GM19438 (cell line): ENCODE measurements at regions not wholly inside any gene's neighbourhood (a gene's known extent, or its start where the extent isn't known, plus 50 kb on each side); places are given as distances from the start of the nearest gene placed in this dataset.
"Not testable (repeated sequence)": the region's sequence is repeated elsewhere in the genome, so short reads cannot be mapped to it uniquely, and the experiment has no call there.

Experiments used
- ATAC-seq: cut with Tn5 transposase; IDR thresholded peaks from one replicate; pipeline ENCODE4 v1.9.1; 2021; ENCODE audit warnings: low read depth; ENCODE audit not compliant: unreplicated experiment

- ATAC-seq = no peak
Observed at GRCh38 chr4:138636781-138637180, 378.8 kb upstream of the NOCT start.

DNA sequence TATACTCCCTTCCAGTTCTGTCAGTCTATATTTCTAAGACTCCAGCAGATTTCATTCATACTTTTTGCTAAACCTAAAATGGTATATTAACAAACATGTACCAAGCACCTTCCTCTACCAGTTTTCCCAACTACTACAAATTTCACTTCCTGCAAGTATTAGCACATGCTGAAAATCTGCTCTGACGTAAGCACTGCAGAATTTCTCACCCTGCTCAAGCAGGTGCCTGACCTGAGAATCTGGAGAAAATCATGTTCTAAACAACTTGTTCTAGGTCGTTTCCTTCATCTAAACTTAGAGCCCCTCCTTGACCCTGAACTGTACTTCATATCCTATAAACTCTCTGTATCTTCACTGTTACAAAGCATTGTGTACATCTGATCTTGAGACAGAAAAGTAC, 380.7 kb upstream of the NOCT start:
- no peak for ATAC-seq

DNA sequence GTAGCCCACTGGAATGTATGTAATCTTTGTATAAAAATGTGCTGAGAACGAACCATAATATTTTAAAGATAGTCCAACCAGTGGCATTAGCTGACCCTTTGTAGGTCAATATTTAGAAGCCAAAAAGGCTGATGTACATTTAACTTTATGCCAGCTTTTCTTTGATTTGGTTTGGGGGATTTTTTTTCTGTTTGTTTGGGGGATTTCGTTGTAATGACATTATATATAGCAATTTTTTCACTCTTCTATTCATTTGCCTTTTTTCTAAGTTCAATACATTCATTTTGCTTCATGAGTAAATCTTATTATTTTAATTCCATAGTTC, 382.0 kb upstream of the NOCT start:
- no peak for ATAC-seq

DNA sequence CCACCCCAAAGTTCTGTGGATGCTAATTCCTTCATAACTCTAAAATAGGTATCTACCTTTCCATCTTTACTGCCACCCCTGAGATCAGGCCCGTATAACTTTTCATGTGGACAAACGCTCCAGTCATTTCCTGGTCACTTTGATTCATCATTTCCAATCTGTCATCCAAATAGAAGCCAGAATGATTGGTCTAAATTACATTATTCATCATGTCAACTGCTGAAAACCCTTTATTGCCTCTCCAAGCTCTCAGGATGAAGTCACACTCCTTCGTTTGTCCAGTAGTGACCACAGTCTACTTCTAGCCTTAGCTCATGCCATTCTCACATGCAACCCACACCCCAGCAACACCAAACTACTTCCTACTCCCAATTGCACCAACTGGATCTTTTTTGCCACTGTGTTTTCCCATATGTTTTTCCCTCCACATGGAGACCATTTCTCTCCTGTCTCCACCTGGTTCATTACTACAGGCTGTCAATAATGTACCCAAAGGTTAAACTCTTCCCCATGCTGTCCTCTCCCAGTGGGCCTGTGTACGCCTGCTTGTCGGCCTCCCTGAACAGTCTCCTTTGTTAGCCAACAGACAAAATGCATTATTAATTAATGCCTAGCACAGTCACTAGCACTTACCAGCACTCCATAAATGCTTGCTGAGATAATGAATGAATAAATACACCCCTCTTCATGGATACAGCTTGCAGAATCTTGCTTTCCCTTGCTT, 382.6 kb upstream of the NOCT start:
- ATAC-seq = no peak

GRCh38 chr4:138630666-138631065, 384.9 kb upstream of the NOCT start:
- ATAC-seq = no peak

DNA sequence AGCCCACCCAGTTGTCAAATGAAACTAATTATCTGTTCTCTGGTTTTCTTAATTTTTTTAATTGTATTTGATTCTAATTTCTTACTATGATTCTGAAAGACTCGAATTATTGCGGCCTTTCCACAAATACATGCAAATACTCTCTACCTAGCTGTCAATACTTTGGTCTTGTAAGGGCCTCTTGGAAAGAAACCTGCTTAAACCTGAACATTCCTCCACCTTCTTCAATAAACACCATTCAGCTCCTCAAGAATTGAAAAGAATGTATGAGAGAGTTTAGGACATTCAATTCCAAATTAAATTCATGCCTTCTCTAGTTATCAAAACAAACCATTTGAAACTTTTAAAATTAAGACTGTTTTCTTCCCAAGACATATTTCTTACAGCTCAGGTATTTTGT, 385.9 kb upstream of the NOCT start:
- no peak for ATAC-seq

GRCh38 chr4:138627096-138627495, 384.9 kb upstream of the SLC7A11 start:
- ATAC-seq = no peak

DNA sequence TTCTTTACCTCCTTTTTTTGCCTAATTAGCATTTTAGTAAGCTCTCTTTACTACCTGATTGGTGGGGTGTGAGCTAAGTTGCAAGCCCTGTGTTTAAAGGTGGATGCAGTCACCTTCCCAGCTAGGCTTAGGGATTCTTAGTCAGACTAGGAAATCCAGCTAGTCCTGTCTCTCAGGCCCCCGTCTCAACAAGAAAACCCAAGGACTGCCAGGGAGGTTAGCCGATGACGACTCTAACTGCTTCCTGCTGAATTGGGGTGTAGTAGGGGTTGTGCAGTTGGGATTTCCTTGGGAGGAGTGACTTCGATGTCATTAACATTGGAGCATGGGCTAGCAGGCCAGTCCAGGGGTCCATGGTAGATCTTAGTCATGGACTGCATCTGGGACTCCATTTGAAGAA, 380.2 kb upstream of the SLC7A11 start:
- not testable (repeated sequence) for ATAC-seq

GRCh38 chr4:138616775-138617174, 374.6 kb upstream of the SLC7A11 start:
- ATAC-seq = no peak

- no peak for ATAC-seq
Observed at GRCh38 chr4:138614398-138615142, 372.4 kb upstream of the SLC7A11 start.

DNA sequence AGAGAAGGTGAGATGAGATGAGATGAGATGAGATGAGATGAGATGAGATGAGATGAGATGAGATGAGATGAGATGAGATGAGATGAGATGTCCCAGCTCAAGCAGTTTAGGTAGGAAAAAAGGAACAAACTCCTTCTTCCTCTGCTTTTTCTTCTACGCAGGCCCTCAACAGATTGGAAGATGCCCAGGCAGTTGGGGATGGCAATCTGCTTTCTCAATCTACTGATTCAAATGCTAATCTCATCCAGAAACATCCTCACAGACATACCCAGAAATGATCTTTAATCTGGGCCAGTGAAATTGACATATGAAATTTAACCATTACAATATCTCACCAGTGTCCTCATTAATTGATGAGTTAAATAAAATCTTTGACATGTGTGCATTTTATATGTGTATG, 370.3 kb upstream of the SLC7A11 start:
- ATAC-seq = no peak

DNA sequence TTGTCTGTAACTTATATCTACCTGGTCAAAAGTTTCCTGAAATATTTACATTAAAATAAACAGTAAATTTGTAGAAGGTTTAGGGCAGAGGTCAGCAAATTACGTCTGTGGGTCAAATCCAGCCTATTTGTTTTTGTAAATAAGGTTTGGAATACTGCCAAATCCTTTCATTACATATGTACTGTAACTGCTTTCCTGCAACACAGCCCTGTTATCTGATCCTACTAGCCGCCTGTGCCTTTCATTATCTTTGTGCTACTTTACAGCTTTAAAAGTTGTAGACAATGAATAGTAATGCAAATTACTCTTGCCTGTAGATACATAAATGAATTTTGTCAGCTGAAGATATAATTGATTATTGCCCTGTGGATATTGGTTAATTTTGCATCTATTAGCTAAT, 369.6 kb upstream of the SLC7A11 start:
- no peak for ATAC-seq

GRCh38 chr4:138611017-138611416, 368.9 kb upstream of the SLC7A11 start:
- no peak for ATAC-seq

- ATAC-seq = no peak
Observed at GRCh38 chr4:138609943-138610350, 367.8 kb upstream of the SLC7A11 start.

GRCh38 chr4:138604556-138604955, 362.4 kb upstream of the SLC7A11 start:
- ATAC-seq = no peak

DNA sequence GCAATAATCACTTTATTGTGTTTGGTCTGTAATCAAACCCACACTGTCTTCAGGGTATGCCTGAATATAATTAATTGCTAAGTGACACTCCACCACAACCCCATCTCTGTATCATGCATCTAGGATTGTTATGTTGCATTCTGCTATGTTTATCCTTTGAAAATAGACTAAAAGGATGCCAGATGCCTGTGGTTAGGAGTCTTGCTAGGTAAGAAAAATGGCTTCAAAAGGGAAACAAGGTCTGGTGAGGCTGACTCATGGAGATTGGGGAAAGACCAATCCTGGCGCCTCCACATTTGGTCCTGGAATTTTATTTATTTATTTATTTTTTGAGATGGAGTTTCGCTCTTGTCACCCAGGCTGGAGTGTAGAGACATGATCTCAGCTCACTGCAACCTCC, 360.5 kb upstream of the SLC7A11 start:
- ATAC-seq = no peak

- ATAC-seq = no peak
Observed at GRCh38 chr4:138599965-138600364, 357.8 kb upstream of the SLC7A11 start.

- no peak for ATAC-seq
Observed at GRCh38 chr4:138598226-138598625, 356.1 kb upstream of the SLC7A11 start.

- ATAC-seq = no peak
Observed at GRCh38 chr4:138596896-138597295, 354.7 kb upstream of the SLC7A11 start.

GRCh38 chr4:138595731-138596460, 353.7 kb upstream of the SLC7A11 start:
- ATAC-seq = no peak

DNA sequence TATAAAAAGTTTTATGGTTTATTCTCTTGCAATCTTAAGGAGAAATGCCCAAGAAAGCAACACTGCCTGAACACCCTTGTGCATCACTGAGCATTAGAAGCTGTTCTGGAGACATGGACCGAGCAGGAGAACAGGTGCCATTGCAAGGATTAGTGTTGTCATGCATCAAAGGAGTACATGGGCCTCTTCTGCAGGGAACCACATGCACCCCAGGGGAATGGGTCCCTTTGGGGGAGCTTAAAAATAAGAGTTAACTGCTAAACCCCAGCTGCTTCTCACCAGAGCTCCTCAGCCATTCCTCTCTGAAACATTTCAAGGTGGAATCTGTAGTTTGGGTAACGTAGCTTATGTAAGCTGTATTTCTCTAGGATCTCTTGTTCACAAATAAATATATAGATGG, 353.0 kb upstream of the SLC7A11 start:
- ATAC-seq = no peak

GRCh38 chr4:138592796-138593195, 350.6 kb upstream of the SLC7A11 start:
- no peak for ATAC-seq
